Mesendoderm (in vitro differentiated cells): ENCODE measurements at regions not wholly inside any gene's neighbourhood (a gene's known extent, or its start where the extent isn't known, plus 50 kb on each side); places are given as distances from the start of the nearest gene placed in this dataset.

Source experiments
- DNase-seq: peaks from one replicate; pipeline ENCODE4 v3.0.0; 2013
- H2AK5ac ChIP-seq: 2 replicates; pipeline ENCODE4 v1.6.1; 2013; ENCODE audit warnings: low read length, inconsistent platforms
- H2BK120ac ChIP-seq: 2 replicates; pipeline ENCODE4 v1.6.1; 2013; ENCODE audit warnings: low read depth, mild to moderate bottlenecking, low read length, moderate library complexity, mixed read lengths
- H2BK15ac ChIP-seq: replicated peaks from 2 replicates; pipeline ENCODE4 v1.6.1; 2013; ENCODE audit warnings: low read depth, mild to moderate bottlenecking, moderate library complexity
- H2BK5ac ChIP-seq: 2 replicates; pipeline ENCODE4 v1.6.1; 2013; ENCODE audit warnings: low read length, inconsistent platforms
- H3K18ac ChIP-seq: 2 replicates; pipeline ENCODE4 v1.6.1; 2013; ENCODE audit warnings: mild to moderate bottlenecking, low read length, mixed read lengths
- H3K23ac ChIP-seq: one replicate; pipeline ENCODE4 v1.6.1; 2013; ENCODE audit warnings: low read length
- H3K27ac ChIP-seq: 2 replicates; pipeline ENCODE4 v1.5.1; 2013; ENCODE audit warnings: low read depth, mild to moderate bottlenecking, inconsistent platforms, low read length, moderate library complexity
- H3K27me3 ChIP-seq: 2 replicates; pipeline ENCODE4 v1.6.1; 2013; ENCODE audit warnings: low read length, control low read depth, mild to moderate bottlenecking, inconsistent platforms; ENCODE audit not compliant: insufficient read depth, poor library complexity
- H3K36me3 ChIP-seq: 2 replicates; pipeline ENCODE4 v1.6.1; 2013; ENCODE audit warnings: low read length, inconsistent platforms; ENCODE audit not compliant: control insufficient read depth, insufficient read depth
- H3K4ac ChIP-seq: one replicate; pipeline ENCODE4 v1.6.1; 2013; ENCODE audit warnings: low read depth, mild to moderate bottlenecking, low read length, moderate library complexity
- H3K4me1 ChIP-seq: 2 replicates; pipeline ENCODE4 v1.6.1; 2013; ENCODE audit warnings: low read depth, low read length, inconsistent platforms; ENCODE audit not compliant: control insufficient read depth
- H3K4me2 ChIP-seq: 2 replicates; pipeline ENCODE4 v1.6.1; 2013; ENCODE audit warnings: low read length
- H3K4me3 ChIP-seq: 2 replicates; pipeline ENCODE4 v1.5.1; 2013; ENCODE audit warnings: mild to moderate bottlenecking, low read length
- H3K56ac ChIP-seq: one replicate; pipeline ENCODE4 v1.6.1; 2013; ENCODE audit warnings: low read length
- H3K79me1 ChIP-seq: 2 replicates; pipeline ENCODE4 v1.6.1; 2013; ENCODE audit warnings: low read length, inconsistent platforms
- H3K79me2 ChIP-seq: 2 replicates; pipeline ENCODE4 v1.6.1; 2013; ENCODE audit warnings: mild to moderate bottlenecking, low read length; ENCODE audit not compliant: control insufficient read depth, insufficient read depth
- H3K9ac ChIP-seq: 2 replicates; pipeline ENCODE4 v1.6.1; 2013; ENCODE audit warnings: low read length, inconsistent platforms
- H4K5ac ChIP-seq: one replicate; pipeline ENCODE4 v1.6.1; 2013; ENCODE audit warnings: low read length
- H4K8ac ChIP-seq: one replicate; pipeline ENCODE4 v1.6.1; 2013; ENCODE audit warnings: low read depth, mild to moderate bottlenecking, control low read depth, low read length, moderate library complexity
- WGBS: extraction: QIAGEN DNeasy Blood & Tissue Kit; methylation state at CpG from one replicate; pipeline ENCODE4 v1.1.7; 2013; ENCODE audit warnings: low lambda C conversion rate, missing lambda C conversion rate; ENCODE audit not compliant: insufficient coverage; ENCODE audit errors: extremely low coverage; 5-methylcytosine and 5-hydroxymethylcytosine counted together

- no peak overlapping the region for H3K4ac ChIP-seq
- no peaks in the 10 kb centered on the region for H3K27me3 ChIP-seq
- H3K4me1 ChIP-seq, result no peaks in the 10 kb centered on the region
- H3K18ac ChIP-seq, result no peak overlapping the region
- H3K4me2 ChIP-seq, result no peak overlapping the region
- no peak overlapping the region for H2BK5ac ChIP-seq
- no peak overlapping the region for H3K27ac ChIP-seq
- H3K23ac ChIP-seq, result no peak overlapping the region
- no peak overlapping the region for H3K56ac ChIP-seq
- H3K79me2 ChIP-seq, result no peaks in the 10 kb centered on the region
- H3K36me3 ChIP-seq, result no peaks in the 10 kb centered on the region
- H3K4me3 ChIP-seq, result no peak overlapping the region
- no CpG with 5 or more reads among the region's 12 CpGs for WGBS
- no peak overlapping the region for H3K9ac ChIP-seq
- DNase-seq, result no peak
- no peak overlapping the region for H2BK15ac ChIP-seq
- H3K79me1 ChIP-seq, result no peaks in the 10 kb centered on the region
- no peak overlapping the region for H2BK120ac ChIP-seq
- H4K5ac ChIP-seq, result no peak overlapping the region
- H2AK5ac ChIP-seq, result no peak overlapping the region
- no peak overlapping the region for H4K8ac ChIP-seq
These were observed 369.3 kb upstream of the IRX1 start for GRCh38 chr5:3226196-3226920.

GRCh38 chr5:3225201-3225960 lies 370.3 kb upstream of the IRX1 start:
- no CpG with 5 or more reads among the region's 22 CpGs for WGBS

GRCh38 chr5:3222924-3223323 lies 372.7 kb upstream of the IRX1 start:
- Histone ChIP-seq H3K79me1 (no peaks in the 10 kb centered on the region), H2BK120ac (no peak overlapping the region)
- DNase-seq, result no peak

More at GRCh38 chr5:3225201-3225960, 370.3 kb upstream of the IRX1 start:
- Histone ChIP-seq H3K23ac (no peak overlapping the region), H3K79me1 (no peaks in the 10 kb centered on the region), H3K4ac (no peak overlapping the region), H3K27me3 (no peaks in the 10 kb centered on the region), H2BK120ac (no peak overlapping the region), H3K56ac (no peak overlapping the region), H2BK5ac (no peak overlapping the region), H3K79me2 (no peaks in the 10 kb centered on the region), H4K8ac (no peak overlapping the region), H2BK15ac (no peak overlapping the region), H3K4me2 (no peak overlapping the region), H3K4me1 (no peaks in the 10 kb centered on the region), H3K9ac (no peak overlapping the region), H3K4me3 (no peak overlapping the region), H3K27ac (no peak overlapping the region), H3K18ac (no peak overlapping the region), H3K36me3 (no peaks in the 10 kb centered on the region), H2AK5ac (no peak overlapping the region), H4K5ac (no peak overlapping the region)
- no peak for DNase-seq

GRCh38 chr5:3221432-3221831 lies 374.2 kb upstream of the IRX1 start:
- H3K27me3 ChIP-seq, result no peaks in the 10 kb centered on the region
- no peak overlapping the region for H3K27ac ChIP-seq
- H3K56ac ChIP-seq, result no peak overlapping the region
- H2BK120ac ChIP-seq, result no peak overlapping the region
- no peak for DNase-seq
- no peak overlapping the region for H2BK15ac ChIP-seq
- H3K4me2 ChIP-seq, result no peak overlapping the region
- no CpG with 5 or more reads among the region's 9 CpGs for WGBS
- H3K4me3 ChIP-seq, result no peak overlapping the region
- H2BK5ac ChIP-seq, result no peak overlapping the region
- no peak overlapping the region for H2AK5ac ChIP-seq
- no peaks in the 10 kb centered on the region for H3K79me1 ChIP-seq
- H3K4me1 ChIP-seq, result no peaks in the 10 kb centered on the region
- H3K36me3 ChIP-seq, result no peaks in the 10 kb centered on the region
- no peak overlapping the region for H3K18ac ChIP-seq
- no peaks in the 10 kb centered on the region for H3K79me2 ChIP-seq
- H3K4ac ChIP-seq, result no peak overlapping the region
- H3K9ac ChIP-seq, result no peak overlapping the region
- no peak overlapping the region for H3K23ac ChIP-seq
- no peak overlapping the region for H4K5ac ChIP-seq
- H4K8ac ChIP-seq, result no peak overlapping the region

More at GRCh38 chr5:3222924-3223323, 372.7 kb upstream of the IRX1 start:
- no peak overlapping the region for H3K56ac ChIP-seq
- H4K5ac ChIP-seq, result no peak overlapping the region
- no peaks in the 10 kb centered on the region for H3K4me1 ChIP-seq
- no peak overlapping the region for H3K23ac ChIP-seq
- H3K36me3 ChIP-seq, result no peaks in the 10 kb centered on the region
- H2BK5ac ChIP-seq, result no peak overlapping the region
- H3K4me2 ChIP-seq, result no peak overlapping the region
- H4K8ac ChIP-seq, result no peak overlapping the region
- no peak overlapping the region for H3K4ac ChIP-seq
- no peaks in the 10 kb centered on the region for H3K27me3 ChIP-seq
- H3K27ac ChIP-seq, result no peak overlapping the region
- H3K4me3 ChIP-seq, result no peak overlapping the region
- H2AK5ac ChIP-seq, result no peak overlapping the region
- H3K9ac ChIP-seq, result no peak overlapping the region
- no CpG with 5 or more reads among the region's 5 CpGs for WGBS
- H3K79me2 ChIP-seq, result no peaks in the 10 kb centered on the region
- no peak overlapping the region for H3K18ac ChIP-seq
- no peak overlapping the region for H2BK15ac ChIP-seq

- no peak overlapping the region for H3K4me3 ChIP-seq
- no peak for DNase-seq
- H2BK15ac ChIP-seq, result no peak overlapping the region
- no peaks in the 10 kb centered on the region for H3K4me1 ChIP-seq
- no peak overlapping the region for H3K23ac ChIP-seq
- no peaks in the 10 kb centered on the region for H3K79me2 ChIP-seq
- H2BK120ac ChIP-seq, result no peak overlapping the region
- no peak overlapping the region for H2BK5ac ChIP-seq
- no peaks in the 10 kb centered on the region for H3K36me3 ChIP-seq
- no peak overlapping the region for H4K8ac ChIP-seq
- H3K27me3 ChIP-seq, result no peaks in the 10 kb centered on the region
- no peak overlapping the region for H3K9ac ChIP-seq
- H2AK5ac ChIP-seq, result no peak overlapping the region
- H3K56ac ChIP-seq, result no peak overlapping the region
- no peaks in the 10 kb centered on the region for H3K79me1 ChIP-seq
- H3K4ac ChIP-seq, result no peak overlapping the region
- no peak overlapping the region for H4K5ac ChIP-seq
- no CpG with 5 or more reads among the region's 31 CpGs for WGBS
- H3K27ac ChIP-seq, result no peak overlapping the region
- H3K4me2 ChIP-seq, result no peak overlapping the region
- H3K18ac ChIP-seq, result no peak overlapping the region
These were observed 374.9 kb upstream of the IRX1 start for GRCh38 chr5:3220638-3221288.
